ENCODE measurements at regions not wholly inside any gene's neighbourhood (a gene's known extent, or its start where the extent isn't known, plus 50 kb on each side); places are given as distances from the start of the nearest gene placed in this dataset.
"Not testable (repeated sequence)": the region's sequence is repeated elsewhere in the genome, so short reads cannot be mapped to it uniquely, and the experiment has no call there.

GRCh38 chr10:36488579-36488978 lies 636.8 kb upstream of the ANKRD30A start:
- FAIRE-seq: no peak

- no peak for FAIRE-seq
These were observed 646.3 kb upstream of the ANKRD30A start for GRCh38 chr10:36479073-36479472.

- no peak for FAIRE-seq
These were observed 649.0 kb upstream of the ANKRD30A start for GRCh38 chr10:36476399-36476798.

- no peak for FAIRE-seq
These were observed 649.7 kb upstream of the ANKRD30A start for GRCh38 chr10:36475746-36476145.

GRCh38 chr10:36474456-36474855 lies 650.9 kb upstream of the ANKRD30A start:
- FAIRE-seq: no peak

GRCh38 chr10:36473122-36473521 lies 652.3 kb upstream of the ANKRD30A start:
- FAIRE-seq: no peak

- no peak for FAIRE-seq
These were observed 655.8 kb upstream of the ANKRD30A start for GRCh38 chr10:36469585-36469984.

GRCh38 chr10:36468620-36469019 lies 656.8 kb upstream of the ANKRD30A start:
- no peak for FAIRE-seq

GRCh38 chr10:36465604-36466379 lies 659.6 kb upstream of the ANKRD30A start:
- FAIRE-seq: peak; percentile 42

GRCh38 chr10:36464291-36464690 lies 661.1 kb upstream of the ANKRD30A start:
- FAIRE-seq: no peak

GRCh38 chr10:36463390-36463789 lies 662.0 kb upstream of the ANKRD30A start:
- no peak for FAIRE-seq

GRCh38 chr10:36462194-36462593 lies 663.2 kb upstream of the ANKRD30A start:
- no peak for FAIRE-seq

- FAIRE-seq: not testable (repeated sequence)
These were observed 667.0 kb upstream of the ANKRD30A start for GRCh38 chr10:36458437-36458836.

- FAIRE-seq: no peak
These were observed 667.6 kb upstream of the ANKRD30A start for GRCh38 chr10:36457751-36458150.

GRCh38 chr10:36455526-36456133 lies 669.8 kb upstream of the ANKRD30A start:
- no peak for FAIRE-seq

GRCh38 chr10:36452851-36453250 lies 672.5 kb upstream of the ANKRD30A start:
- FAIRE-seq: no peak

GRCh38 chr10:36451391-36451970 lies 673.9 kb upstream of the ANKRD30A start:
- no peak for FAIRE-seq

- FAIRE-seq: no peak
These were observed 675.0 kb upstream of the ANKRD30A start for GRCh38 chr10:36450380-36450779.

GRCh38 chr10:36448760-36449691 lies 676.4 kb upstream of the ANKRD30A start:
- no peak for FAIRE-seq

GRCh38 chr10:36446881-36447280 lies 678.5 kb upstream of the ANKRD30A start:
- no peak for FAIRE-seq

GRCh38 chr10:36443233-36443632 lies 682.2 kb upstream of the ANKRD30A start:
- no peak for FAIRE-seq

- no peak for FAIRE-seq
These were observed 683.8 kb upstream of the ANKRD30A start for GRCh38 chr10:36441557-36441956.

- no peak for FAIRE-seq
These were observed 684.9 kb upstream of the ANKRD30A start for GRCh38 chr10:36440539-36440938.
